Neural crest cell (in vitro differentiated cells): ENCODE measurements at regions not wholly inside any gene's neighbourhood (a gene's known extent, or its start where the extent isn't known, plus 50 kb on each side); places are given as distances from the start of the nearest gene placed in this dataset.

Experiments used
- DNase-seq: peaks from one replicate; pipeline ENCODE4 v3.0.0; 2021; ENCODE audit warnings: low read depth, mixed read lengths, low spot score
- H3K27ac Mint-ChIP-seq: one replicate; pipeline ENCODE4 v1.8.0; 2021; ENCODE audit warnings: mild to moderate bottlenecking, mixed read lengths; ENCODE audit not compliant: unreplicated experiment
- H3K27me3 Mint-ChIP-seq: 2 replicates; pipeline ENCODE4 v1.8.0; 2021; ENCODE audit warnings: low read depth, mild to moderate bottlenecking, mixed read lengths
- H3K36me3 Mint-ChIP-seq: 2 replicates; pipeline ENCODE4 v1.8.0; 2021; ENCODE audit warnings: low read depth, mild to moderate bottlenecking, mixed read lengths
- H3K4me1 Mint-ChIP-seq: 2 replicates; pipeline ENCODE4 v1.8.0; 2021; ENCODE audit warnings: mixed read lengths
- H3K4me3 Mint-ChIP-seq: one replicate; pipeline ENCODE4 v1.8.0; 2021; ENCODE audit warnings: mild to moderate bottlenecking, mixed read lengths
- H3K9me3 Mint-ChIP-seq: 2 replicates; pipeline ENCODE4 v1.8.0; 2021; ENCODE audit warnings: mixed read lengths
- TF ChIP-seq, protein P1 (sequence below): fragments of 200-600 bp; sonication (generic); conservative IDR thresholded peaks from 2 replicates; pipeline ENCODE4 v1.5.0; 2021; ENCODE audit warnings: antibody characterized with exemption, mild to moderate bottlenecking

GRCh38 chr11:15505155-15505554, 390.4 kb downstream of the INSC start:
- no peak overlapping the region for H3K4me3 Mint-ChIP-seq
- no peaks in the 10 kb centered on the region for H3K4me1 Mint-ChIP-seq
- no peaks in the 10 kb centered on the region for H3K36me3 Mint-ChIP-seq
- no peak for DNase-seq
- no peaks in the 10 kb centered on the region for H3K27me3 Mint-ChIP-seq
- no peak overlapping the region for H3K27ac Mint-ChIP-seq
- no peaks in the 10 kb centered on the region for H3K9me3 Mint-ChIP-seq
- TF ChIP-seq, protein P1, sequence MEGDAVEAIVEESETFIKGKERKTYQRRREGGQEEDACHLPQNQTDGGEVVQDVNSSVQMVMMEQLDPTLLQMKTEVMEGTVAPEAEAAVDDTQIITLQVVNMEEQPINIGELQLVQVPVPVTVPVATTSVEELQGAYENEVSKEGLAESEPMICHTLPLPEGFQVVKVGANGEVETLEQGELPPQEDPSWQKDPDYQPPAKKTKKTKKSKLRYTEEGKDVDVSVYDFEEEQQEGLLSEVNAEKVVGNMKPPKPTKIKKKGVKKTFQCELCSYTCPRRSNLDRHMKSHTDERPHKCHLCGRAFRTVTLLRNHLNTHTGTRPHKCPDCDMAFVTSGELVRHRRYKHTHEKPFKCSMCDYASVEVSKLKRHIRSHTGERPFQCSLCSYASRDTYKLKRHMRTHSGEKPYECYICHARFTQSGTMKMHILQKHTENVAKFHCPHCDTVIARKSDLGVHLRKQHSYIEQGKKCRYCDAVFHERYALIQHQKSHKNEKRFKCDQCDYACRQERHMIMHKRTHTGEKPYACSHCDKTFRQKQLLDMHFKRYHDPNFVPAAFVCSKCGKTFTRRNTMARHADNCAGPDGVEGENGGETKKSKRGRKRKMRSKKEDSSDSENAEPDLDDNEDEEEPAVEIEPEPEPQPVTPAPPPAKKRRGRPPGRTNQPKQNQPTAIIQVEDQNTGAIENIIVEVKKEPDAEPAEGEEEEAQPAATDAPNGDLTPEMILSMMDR = no peak

- TF ChIP-seq, protein P1 = no peak
- Mint-ChIP-seq H3K4me3 (no peak overlapping the region), H3K36me3 (no peaks in the 10 kb centered on the region), H3K27ac (no peak overlapping the region), H3K4me1 (no peaks in the 10 kb centered on the region), H3K9me3 (no peaks in the 10 kb centered on the region), H3K27me3 (no peaks in the 10 kb centered on the region)
- DNase-seq = no peak
Observed at GRCh38 chr11:15507592-15507991, 392.9 kb downstream of the INSC start.

DNA sequence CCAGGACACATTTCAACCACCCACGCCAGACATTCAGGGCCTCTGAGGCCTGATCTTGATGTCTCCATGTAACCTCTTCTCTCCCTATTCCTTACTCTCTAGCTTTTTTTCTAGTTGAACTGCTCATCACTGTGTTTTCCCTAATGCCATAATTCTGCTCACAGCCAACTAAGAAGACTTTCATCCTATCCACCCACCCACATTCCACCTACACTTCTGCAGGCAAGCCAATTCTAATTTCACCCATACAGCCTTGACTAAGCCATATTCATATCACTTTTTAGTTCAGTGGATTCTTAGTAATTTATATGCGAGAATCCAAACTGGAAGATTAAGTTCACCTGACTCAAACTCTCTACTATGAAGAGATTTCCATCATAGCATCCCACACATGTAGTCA, 394.4 kb downstream of the INSC start:
- DNase-seq = no peak
- Mint-ChIP-seq H3K27me3 (no peaks in the 10 kb centered on the region), H3K4me3 (no peak overlapping the region), H3K4me1 (no peaks in the 10 kb centered on the region), H3K36me3 (no peaks in the 10 kb centered on the region), H3K9me3 (no peaks in the 10 kb centered on the region), H3K27ac (no peak overlapping the region)
- TF ChIP-seq, protein P1 = no peak

- TF ChIP-seq, protein P1 = no peak
- H3K27me3 Mint-ChIP-seq = no peaks in the 10 kb centered on the region
- H3K36me3 Mint-ChIP-seq = peaks cover 5% of the 10 kb centered on the region
- H3K4me3 Mint-ChIP-seq = no peak overlapping the region
- DNase-seq = no peak
- H3K9me3 Mint-ChIP-seq = peaks cover 8% of the 10 kb centered on the region
- H3K4me1 Mint-ChIP-seq = no peaks in the 10 kb centered on the region
- H3K27ac Mint-ChIP-seq = no peak overlapping the region
Observed at GRCh38 chr11:15519124-15519791, 404.5 kb downstream of the INSC start.

GRCh38 chr11:15519911-15520310, 405.2 kb downstream of the INSC start:
- TF ChIP-seq, protein P1 = no peak
- peaks cover 7% of the 10 kb centered on the region for H3K9me3 Mint-ChIP-seq
- peaks cover 4% of the 10 kb centered on the region for H3K36me3 Mint-ChIP-seq
- H3K4me3 Mint-ChIP-seq = no peak overlapping the region
- no peak for DNase-seq
- H3K27me3 Mint-ChIP-seq = no peaks in the 10 kb centered on the region
- H3K27ac Mint-ChIP-seq = no peak overlapping the region
- no peaks in the 10 kb centered on the region for H3K4me1 Mint-ChIP-seq
